ENCODE measurements at regions not wholly inside any gene's neighbourhood (a gene's known extent, or its start where the extent isn't known, plus 50 kb on each side); places are given as distances from the start of the nearest gene placed in this dataset.

DNA sequence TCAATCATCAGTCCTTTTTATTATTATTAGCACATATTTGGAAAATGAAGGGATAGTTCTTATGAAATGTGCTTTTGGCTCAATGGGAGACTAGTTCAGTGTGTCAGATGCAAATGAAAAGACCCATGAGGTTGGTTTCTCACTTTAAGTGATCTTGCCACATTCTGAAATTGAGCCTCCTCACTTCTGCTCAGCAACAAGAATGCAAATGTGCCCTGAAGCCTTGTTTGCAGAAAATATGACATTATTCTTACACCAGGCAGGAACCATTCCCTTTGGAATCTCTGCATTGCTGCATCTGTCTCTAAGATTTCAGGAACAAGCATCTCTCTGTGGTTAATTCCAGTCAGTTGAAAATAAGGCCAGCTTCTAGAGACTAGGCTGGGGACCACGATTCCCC, 186.1 kb upstream of the PLPP4 start:
- ATAC-seq (no peak), DNase-seq (no peak)
- 44% methylated on average over 1 of the region's 1 CpG for WGBS (ENCODE audit: insufficient coverage, low coverage, low lambda C conversion rate, missing lambda C conversion rate)
- no peaks in the 10 kb centered on the region for H3K27me3 ChIP-seq
- H3K27ac ChIP-seq, result no peak overlapping the region
- H3K4me3 ChIP-seq, result no peak overlapping the region
- no peaks in the 10 kb centered on the region for H3K4me1 ChIP-seq
- intact Hi-C loops (cut with DNase I), result no loop called here
- H3K36me3 ChIP-seq, result no peaks in the 10 kb centered on the region
- H3K9me3 ChIP-seq, result peaks cover 0 to 6% (median 0%) of the 10 kb centered on the region in 4 donors
- no peak for TF ChIP-seq POLR2A (IDR thresholded peaks at IDR 0.05)
- TF ChIP-seq, protein P1, sequence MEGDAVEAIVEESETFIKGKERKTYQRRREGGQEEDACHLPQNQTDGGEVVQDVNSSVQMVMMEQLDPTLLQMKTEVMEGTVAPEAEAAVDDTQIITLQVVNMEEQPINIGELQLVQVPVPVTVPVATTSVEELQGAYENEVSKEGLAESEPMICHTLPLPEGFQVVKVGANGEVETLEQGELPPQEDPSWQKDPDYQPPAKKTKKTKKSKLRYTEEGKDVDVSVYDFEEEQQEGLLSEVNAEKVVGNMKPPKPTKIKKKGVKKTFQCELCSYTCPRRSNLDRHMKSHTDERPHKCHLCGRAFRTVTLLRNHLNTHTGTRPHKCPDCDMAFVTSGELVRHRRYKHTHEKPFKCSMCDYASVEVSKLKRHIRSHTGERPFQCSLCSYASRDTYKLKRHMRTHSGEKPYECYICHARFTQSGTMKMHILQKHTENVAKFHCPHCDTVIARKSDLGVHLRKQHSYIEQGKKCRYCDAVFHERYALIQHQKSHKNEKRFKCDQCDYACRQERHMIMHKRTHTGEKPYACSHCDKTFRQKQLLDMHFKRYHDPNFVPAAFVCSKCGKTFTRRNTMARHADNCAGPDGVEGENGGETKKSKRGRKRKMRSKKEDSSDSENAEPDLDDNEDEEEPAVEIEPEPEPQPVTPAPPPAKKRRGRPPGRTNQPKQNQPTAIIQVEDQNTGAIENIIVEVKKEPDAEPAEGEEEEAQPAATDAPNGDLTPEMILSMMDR (IDR thresholded peaks at IDR 0.05), result no peak

DNA sequence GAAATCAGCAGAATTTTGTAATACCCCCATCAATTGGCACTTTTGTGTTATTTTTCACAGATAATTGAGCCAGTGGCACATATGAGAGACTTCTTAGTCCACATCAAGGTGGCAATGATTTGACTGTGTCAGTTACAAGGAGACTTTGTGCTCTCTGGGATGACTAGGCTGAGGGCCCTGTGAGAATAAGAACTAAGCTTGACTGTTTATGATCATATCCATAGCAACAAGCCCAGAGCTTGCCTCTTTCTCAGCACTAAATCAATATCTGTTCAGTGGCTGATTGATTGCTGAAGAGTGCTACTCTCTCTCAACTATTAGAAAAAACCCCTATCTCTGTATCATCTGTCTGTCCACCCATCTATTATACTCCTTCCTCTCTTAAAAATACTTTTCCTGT, 185.3 kb upstream of the PLPP4 start:
- peaks cover 0 to 6% (median 0%) of the 10 kb centered on the region in 4 donors for H3K9me3 ChIP-seq
- no peak overlapping the region for H3K4me3 ChIP-seq
- no peak overlapping the region for H3K27ac ChIP-seq
- no peaks in the 10 kb centered on the region for H3K27me3 ChIP-seq
- DNase-seq, result no peak
- TF ChIP-seq POLR2A (IDR thresholded peaks at IDR 0.05), result no peak
- TF ChIP-seq, protein P1 (IDR thresholded peaks at IDR 0.05), result no peak
- H3K4me1 ChIP-seq, result no peaks in the 10 kb centered on the region
- no peak for ATAC-seq
- intact Hi-C loops (cut with DNase I), result no loop called here
- H3K36me3 ChIP-seq, result no peaks in the 10 kb centered on the region

DNA sequence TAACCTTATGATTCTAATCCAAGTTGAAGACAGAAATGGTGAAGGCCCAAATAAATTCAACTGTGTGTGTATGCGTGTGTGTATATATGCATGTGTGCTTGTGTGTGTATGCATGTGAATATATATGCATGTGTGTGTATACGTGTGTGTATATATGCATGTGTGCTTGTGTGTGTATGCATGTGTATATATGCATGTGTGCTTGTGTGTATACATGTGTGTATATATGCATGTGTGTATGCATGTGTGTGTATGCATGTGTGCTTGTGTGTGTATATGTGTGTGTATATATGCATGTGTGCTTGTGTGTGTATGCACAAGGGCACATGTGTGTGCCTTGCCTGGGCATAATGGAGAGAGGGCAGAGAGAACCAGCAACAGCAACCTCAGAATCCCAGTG, 184.7 kb upstream of the PLPP4 start:
- TF ChIP-seq, protein P1 (IDR thresholded peaks at IDR 0.05), result no peak
- no peak for TF ChIP-seq POLR2A (IDR thresholded peaks at IDR 0.05)
- H3K4me1 ChIP-seq, result no peaks in the 10 kb centered on the region
- intact Hi-C loops (cut with DNase I), result no loop called here
- H3K4me3 ChIP-seq, result no peak overlapping the region
- no peak for DNase-seq
- H3K9me3 ChIP-seq, result peaks cover 0 to 6% (median 0%) of the 10 kb centered on the region in 4 donors
- no peaks in the 10 kb centered on the region for H3K27me3 ChIP-seq
- H3K27ac ChIP-seq, result no peak overlapping the region
- ATAC-seq, result no peak
- no peaks in the 10 kb centered on the region for H3K36me3 ChIP-seq
- WGBS (ENCODE audit: insufficient coverage, low coverage, low lambda C conversion rate, missing lambda C conversion rate), result 76% methylated on average over 2 of the region's 2 CpGs

DNA sequence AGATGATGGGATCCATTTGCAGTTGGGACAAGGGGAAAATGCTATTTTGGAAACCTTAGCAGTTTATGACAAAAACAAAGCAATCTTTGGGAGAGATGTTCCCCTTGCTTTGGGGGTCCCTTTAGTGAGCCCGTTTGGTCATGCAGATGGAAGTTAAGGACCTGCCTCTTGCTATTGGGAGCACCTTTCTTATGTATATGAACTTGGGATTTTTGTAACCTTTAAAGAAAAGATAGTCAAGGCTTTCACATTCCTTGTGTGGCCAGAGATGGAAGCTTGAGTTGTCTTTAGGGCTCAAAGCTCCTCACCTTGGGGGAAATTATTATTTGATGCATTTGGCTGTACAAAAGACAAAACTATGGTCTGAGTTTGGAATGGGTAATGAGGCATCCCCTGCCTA, 179.0 kb upstream of the PLPP4 start:
- Histone ChIP-seq H3K27me3 (no peaks in the 10 kb centered on the region), H3K4me1 (no peaks in the 10 kb centered on the region), H3K36me3 (no peaks in the 10 kb centered on the region), H3K9me3 (no peaks in the 10 kb centered on the region), H3K27ac (no peak overlapping the region), H3K4me3 (no peak overlapping the region)
- WGBS (ENCODE audit: insufficient coverage, low coverage, low lambda C conversion rate, missing lambda C conversion rate), result 24% methylated on average over 1 of the region's 1 CpG
- TF ChIP-seq POLR2A (IDR thresholded peaks at IDR 0.05), result no peak
- TF ChIP-seq, protein P1 (IDR thresholded peaks at IDR 0.05), result no peak
- DNase-seq, result no peak
- intact Hi-C loops (cut with DNase I), result no loop called here
- no peak for ATAC-seq

DNA sequence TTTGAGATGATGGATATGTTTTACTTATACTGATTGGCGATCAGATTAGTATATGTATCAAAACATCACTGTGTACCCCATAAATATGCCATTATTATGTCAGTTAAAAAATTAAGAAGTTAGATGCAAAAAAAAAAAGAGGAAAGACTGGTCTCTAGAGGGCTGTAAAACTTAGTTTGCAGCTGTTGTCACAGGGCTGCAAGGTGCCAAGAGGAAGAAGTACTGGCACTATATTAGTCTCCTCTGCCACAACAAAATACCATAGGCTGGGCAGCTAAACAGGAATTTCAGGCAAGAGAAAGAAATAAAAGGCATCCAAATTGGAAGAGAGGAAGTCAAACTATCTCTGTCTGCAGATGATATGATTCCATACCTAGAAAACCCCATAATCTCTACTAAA, 177.8 kb upstream of the PLPP4 start:
- no peaks in the 10 kb centered on the region for H3K27me3 ChIP-seq
- no peaks in the 10 kb centered on the region for H3K4me1 ChIP-seq
- intact Hi-C loops (cut with DNase I), result no loop called here
- no peak overlapping the region for H3K4me3 ChIP-seq
- H3K27ac ChIP-seq, result no peak overlapping the region
- no peak for TF ChIP-seq POLR2A (IDR thresholded peaks at IDR 0.05)
- TF ChIP-seq, protein P1 (IDR thresholded peaks at IDR 0.05), result no peak
- 73% methylated on average over 1 of the region's 1 CpG for WGBS (ENCODE audit: insufficient coverage, low coverage, low lambda C conversion rate, missing lambda C conversion rate)
- no peaks in the 10 kb centered on the region for H3K9me3 ChIP-seq
- DNase-seq, result no peak
- ATAC-seq, result no peak
- no peaks in the 10 kb centered on the region for H3K36me3 ChIP-seq

All from right lobe of liver (tissue), 6 donors.